Retina (tissue), 1 donor: ENCODE measurements at regions not wholly inside any gene's neighbourhood (a gene's known extent, or its start where the extent isn't known, plus 50 kb on each side); places are given as distances from the start of the nearest gene placed in this dataset.

Experiments
- DNase-seq: peaks from one replicate; pipeline ENCODE4 v3.0.0-alpha.2; 2016

GRCh38 chr19:31223740-31224534 lies 125.3 kb downstream of the TSHZ3 start:
- DNase-seq = no peak

GRCh38 chr19:31220540-31220939 lies 128.7 kb downstream of the TSHZ3 start:
- DNase-seq = no peak

DNA sequence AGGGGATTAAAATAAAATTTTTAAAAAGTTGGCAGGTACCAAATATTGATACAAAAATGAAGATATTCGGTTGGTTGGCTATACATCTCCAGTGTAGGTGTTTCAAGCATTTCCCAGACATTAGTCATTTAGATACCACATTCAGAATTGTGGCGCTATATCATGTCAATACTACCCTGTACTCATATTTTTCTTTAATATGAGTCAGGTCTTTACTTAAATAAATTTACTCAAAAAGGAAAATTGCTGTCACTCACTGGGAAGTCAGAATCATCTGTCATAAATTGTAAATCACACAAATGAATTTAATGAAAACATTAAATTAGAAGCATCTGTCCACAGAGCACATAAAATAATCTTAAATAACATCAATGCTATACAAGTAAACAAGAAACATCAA lies 134.2 kb downstream of the TSHZ3 start:
- no peak for DNase-seq

DNA sequence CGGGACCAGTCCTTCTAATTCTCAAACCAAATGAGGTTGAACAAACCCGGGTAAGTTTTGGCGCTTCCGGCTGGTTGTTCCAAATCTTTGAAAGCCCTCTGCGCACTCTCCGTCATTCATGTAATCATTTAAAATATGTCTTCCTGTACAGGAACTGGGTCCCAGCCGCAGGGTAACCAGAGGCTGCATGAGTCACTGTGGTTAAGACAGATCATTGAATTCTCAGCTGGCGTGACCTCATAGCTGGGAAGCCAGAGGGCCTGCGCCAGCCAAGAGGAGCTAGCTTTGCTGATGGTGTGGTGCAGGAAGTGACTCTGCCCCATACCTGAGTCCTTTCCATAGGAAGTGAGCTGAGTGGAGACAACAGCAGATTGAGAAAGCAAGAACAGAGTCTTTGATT lies 135.2 kb downstream of the TSHZ3 start:
- DNase-seq = no peak

- no peak for DNase-seq
These were observed 138.1 kb downstream of the TSHZ3 start for GRCh38 chr19:31211088-31211487.

GRCh38 chr19:31205887-31206518 lies 143.2 kb downstream of the TSHZ3 start:
- no peak for DNase-seq

DNA sequence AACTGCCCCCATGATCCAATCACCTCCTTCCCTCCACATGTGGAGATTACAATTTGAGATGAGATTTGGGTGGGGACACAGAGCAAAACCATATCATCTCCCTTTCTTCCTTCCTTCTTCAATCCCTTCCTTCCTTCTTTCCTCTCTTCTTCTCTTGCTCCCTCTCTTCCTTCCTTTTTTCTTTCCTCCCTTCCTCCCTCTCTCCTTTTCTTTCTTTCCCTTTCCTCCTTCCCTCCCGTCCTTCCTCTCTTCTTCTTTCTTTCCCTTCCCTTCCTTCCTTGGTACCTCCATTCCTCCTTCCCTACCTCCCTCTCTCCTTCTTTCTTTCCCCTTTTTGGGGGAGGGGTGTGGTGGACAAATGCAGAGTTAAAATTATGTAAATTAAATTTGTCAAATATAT lies 145.1 kb downstream of the TSHZ3 start:
- DNase-seq = no peak

GRCh38 chr19:31185261-31185660 lies 164.0 kb downstream of the TSHZ3 start:
- no peak for DNase-seq

DNA sequence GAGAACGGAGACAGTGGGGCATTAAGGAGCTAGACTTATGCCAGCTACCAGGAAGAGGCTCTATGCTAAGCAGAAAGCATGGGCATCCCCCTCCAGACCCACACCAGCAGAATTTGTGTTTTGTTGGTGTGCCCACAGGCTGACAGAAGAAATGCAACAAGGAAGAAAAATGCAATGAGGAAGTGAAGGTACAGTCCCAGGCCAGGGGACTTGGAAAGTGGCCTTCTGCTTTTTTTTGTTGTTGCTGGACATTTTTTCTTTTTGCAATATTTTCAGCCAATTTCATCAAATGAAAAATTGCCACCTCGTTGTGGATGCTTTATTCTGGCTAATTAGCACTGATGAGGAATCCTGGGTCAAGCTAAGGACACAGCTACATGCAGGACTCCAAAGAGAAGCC lies 167.7 kb downstream of the TSHZ3 start:
- no peak for DNase-seq

DNA sequence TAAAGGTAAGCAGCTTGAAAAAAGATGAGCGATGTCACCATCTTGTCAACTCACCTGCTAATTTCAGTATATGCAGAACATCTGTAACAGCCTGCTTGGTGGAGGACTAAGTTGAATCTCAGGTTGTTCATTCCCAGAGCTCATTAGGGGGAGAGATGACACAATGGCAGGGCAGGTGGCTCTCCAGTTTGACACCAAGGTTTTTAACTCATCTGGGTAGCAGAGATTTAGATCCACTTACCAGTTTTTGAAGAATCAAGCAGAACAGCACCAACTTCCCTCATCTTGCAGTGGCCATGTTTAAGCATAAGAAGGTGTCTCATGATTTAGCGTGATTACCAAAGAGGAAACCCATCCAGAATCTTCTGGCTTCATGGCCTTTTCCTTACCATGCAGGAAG lies 168.3 kb downstream of the TSHZ3 start:
- DNase-seq = no peak

GRCh38 chr19:31179471-31179852 lies 169.8 kb downstream of the TSHZ3 start:
- no peak for DNase-seq

- no peak for DNase-seq
These were observed 170.3 kb downstream of the TSHZ3 start for GRCh38 chr19:31178833-31179470.

DNA sequence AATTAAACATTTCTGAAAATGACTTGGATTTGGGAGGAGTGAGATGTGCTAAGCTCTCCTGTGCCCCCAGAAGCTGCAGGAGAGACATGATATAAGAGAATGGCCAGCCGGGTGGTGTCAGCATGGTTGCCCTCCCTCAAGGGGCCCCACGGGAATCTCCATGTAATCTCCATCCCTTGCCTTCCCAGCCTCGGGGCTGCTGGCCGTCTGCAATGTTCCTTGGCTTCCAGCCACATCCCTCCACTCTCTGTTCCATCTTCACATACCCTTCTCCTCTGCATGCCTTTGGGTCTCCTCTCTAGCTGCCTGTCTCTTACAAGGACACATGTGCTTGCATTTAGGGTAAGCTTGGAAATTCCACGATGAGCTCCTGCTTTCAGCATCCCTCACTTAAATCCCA lies 172.0 kb downstream of the TSHZ3 start:
- no peak for DNase-seq

DNA sequence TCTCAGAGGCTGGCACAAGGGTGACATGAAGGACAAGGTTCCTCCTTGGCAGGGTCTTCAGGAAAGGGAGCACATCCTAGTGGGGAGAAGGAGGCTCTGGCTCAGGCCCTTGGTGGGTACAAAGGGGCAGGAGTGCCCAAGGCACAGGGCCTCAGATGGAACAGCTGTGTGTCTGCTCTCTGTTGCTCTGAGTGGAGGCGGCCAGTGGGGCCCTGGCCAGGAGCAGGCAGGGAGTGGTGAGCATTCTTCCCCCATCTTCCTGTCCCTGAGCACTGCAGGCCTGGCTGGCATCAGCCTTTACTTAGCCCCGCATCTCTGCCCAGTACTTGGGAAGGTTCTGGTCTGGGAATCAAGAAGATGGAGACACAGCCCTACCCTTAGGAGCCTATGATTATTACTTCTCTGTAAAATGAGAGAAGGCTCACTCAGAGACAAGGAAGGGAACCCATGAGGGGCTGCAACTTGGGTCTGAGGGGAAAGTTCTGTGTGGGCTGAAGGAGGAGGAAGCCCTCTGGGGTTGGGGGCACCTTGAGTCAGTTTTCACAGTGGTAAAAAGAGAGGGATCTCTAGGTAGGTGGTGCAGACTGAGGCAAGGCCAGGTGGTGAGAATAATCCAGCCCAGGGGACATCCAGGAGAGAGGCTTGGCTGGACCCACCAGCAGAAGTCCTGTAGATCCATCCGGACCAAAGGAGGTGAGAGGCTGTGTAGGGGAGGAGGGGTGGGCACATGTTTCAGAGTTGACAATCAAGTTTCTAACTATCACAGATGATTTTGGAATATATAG lies 173.5 kb downstream of the TSHZ3 start:
- DNase-seq = no peak

- no peak for DNase-seq
These were observed 174.3 kb downstream of the TSHZ3 start for GRCh38 chr19:31174948-31175347.

DNA sequence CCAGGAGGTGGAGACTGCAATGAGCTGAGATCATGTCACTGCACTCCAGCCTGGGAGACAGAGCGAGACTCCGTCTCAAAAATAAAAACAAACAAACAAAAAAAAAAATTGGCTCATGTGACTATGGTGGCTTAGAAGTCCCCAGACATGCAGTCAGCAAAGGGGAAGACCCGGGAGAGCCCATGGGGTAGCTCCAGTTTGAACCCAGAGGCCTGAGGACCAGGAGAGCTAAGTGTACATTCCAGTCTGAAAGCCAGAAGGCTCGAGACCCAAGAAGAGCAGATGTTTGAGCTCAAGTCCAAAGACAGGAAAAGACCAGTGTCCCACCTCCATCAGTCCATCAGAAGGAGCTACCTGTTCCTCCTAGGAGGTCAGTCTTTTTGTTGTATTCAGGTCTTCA lies 175.2 kb downstream of the TSHZ3 start:
- DNase-seq = no peak

- no peak for DNase-seq
These were observed 177.3 kb downstream of the TSHZ3 start for GRCh38 chr19:31171936-31172335.

- no peak for DNase-seq
These were observed 179.2 kb downstream of the TSHZ3 start for GRCh38 chr19:31170046-31170445.

GRCh38 chr19:31168106-31168625 lies 181.1 kb downstream of the TSHZ3 start:
- DNase-seq = no peak

GRCh38 chr19:31167690-31168089 lies 181.5 kb downstream of the TSHZ3 start:
- DNase-seq = no peak

DNA sequence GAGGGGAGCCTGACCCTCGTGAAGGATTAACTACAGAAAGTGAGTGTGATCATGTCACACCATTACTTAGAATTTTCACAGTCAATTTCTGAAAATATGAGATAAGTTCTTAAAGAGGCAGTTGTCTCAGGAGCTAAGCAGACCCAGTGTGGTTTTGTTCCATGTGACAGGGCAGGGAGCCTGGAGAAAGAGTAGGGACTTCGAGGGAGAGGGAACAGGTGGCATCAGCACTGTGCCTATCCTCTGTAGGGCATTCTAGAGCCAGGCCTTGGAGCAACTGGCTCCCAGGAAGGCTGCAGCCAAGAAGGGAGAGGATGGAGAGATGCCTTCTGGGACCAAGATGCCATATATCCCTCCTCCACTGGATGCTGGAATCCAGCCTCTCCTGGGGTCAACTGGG lies 183.0 kb downstream of the TSHZ3 start:
- DNase-seq = no peak

DNA sequence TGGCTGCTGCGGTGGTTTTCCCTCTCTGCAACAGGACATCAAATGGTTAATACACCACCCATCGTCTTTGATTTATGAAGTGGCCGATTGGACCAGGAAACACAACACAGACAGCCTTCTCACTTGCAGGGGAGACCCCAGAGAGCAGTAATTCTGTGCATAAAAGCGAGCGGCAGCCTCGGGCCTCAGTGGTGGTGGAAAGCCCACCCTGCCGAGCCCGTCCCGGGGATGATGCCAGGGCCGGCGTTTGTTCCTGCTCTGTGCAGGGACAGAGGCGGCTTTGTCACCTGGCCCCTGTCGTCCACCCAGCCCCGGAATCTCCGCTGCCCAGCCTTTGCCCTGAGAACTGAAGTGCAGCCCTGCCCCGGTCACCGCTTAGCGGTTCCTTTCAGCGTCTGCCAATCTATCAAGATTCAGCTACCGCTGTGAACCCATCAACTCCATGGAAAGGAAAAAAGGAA lies 184.4 kb downstream of the TSHZ3 start:
- peak; percentile 68 for DNase-seq

- DNase-seq = no peak
These were observed 188.8 kb downstream of the TSHZ3 start for GRCh38 chr19:31160336-31160926.
